ENCODE measurements at regions not wholly inside any gene's neighbourhood (a gene's known extent, or its start where the extent isn't known, plus 50 kb on each side); places are given as distances from the start of the nearest gene placed in this dataset.
"Not testable (repeated sequence)": the region's sequence is repeated elsewhere in the genome, so short reads cannot be mapped to it uniquely, and the experiment has no call there.

GRCh38 chr12:76177821-76178220 lies 93.3 kb upstream of the NAP1L1 start:
- no peak for DNase-seq (ENCODE audit: low spot score)

DNA sequence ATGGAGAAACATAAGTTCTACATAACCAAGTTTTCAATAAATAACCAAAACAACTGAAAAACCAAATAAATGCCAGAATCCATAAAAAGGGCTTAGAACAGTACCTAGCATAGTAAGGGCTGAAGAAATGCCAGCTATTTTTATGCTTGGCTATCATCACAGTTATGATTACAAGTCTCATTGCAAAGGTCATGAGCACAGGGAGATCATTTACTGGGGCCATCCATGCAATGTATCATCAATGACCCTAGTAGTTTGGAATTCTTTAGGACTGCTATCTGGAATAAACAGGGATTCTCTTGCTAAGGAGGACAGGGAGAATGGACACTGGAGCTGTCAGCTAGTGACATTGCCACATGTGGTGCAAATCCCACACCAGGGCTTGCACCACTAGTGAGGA lies 92.5 kb upstream of the NAP1L1 start:
- DNase-seq (ENCODE audit: low spot score): peak; percentile 23

DNA sequence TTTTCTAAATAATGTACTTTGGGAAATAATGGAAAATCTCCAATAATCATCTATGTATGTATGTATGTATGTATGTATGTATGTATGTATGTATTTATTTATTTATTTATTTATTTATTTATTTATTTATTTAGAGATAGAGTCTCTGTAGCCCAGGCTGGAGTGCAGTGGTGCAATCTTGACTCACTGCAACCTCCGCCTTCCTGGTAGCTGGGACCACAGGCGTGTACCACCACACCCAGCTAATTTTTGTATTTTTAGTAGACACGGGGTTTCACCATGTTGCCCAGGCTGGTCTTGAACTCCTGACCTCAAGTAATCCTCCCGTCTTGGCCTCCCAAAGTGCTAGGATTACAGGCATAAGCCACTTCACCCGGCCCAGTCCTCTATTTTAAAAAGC lies 91.5 kb upstream of the NAP1L1 start:
- DNase-seq (ENCODE audit: low spot score): not testable (repeated sequence)

GRCh38 chr12:76173756-76174155 lies 89.3 kb upstream of the NAP1L1 start:
- no peak for DNase-seq (ENCODE audit: low spot score)

GRCh38 chr12:76158518-76159321 lies 74.2 kb upstream of the NAP1L1 start:
- DNase-seq (ENCODE audit: low spot score): peak; percentile 77

DNA sequence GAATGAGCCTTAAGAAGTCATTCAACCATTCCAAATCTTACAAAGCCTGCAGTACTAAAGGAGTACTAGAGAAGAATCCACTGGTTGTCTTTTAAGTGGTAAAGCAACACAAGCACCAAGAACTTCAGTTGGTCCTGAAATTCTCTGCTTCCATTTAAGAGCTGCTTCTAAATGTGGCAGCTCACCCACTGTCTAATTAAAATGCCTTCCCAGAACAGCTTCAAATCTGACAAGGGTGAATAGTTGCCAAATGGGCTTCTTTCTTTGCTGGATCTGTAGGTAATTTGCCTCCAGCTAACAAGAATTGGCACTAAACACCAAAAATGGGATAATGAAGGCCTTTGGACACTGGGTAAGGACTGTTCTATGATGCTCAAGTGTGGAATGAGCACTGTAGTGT lies 72.2 kb upstream of the NAP1L1 start:
- DNase-seq (ENCODE audit: low spot score): no peak

GRCh38 chr12:76156314-76156713 lies 71.8 kb upstream of the NAP1L1 start:
- DNase-seq (ENCODE audit: low spot score): no peak

- DNase-seq (ENCODE audit: low spot score): no peak
Observed at GRCh38 chr12:76155157-76155670, 70.7 kb upstream of the NAP1L1 start.

GRCh38 chr12:76153616-76154015 lies 69.1 kb upstream of the NAP1L1 start:
- DNase-seq (ENCODE audit: low spot score): no peak

- no peak for DNase-seq (ENCODE audit: low spot score)
Observed at GRCh38 chr12:76152181-76152807, 67.8 kb upstream of the NAP1L1 start.

- DNase-seq (ENCODE audit: low spot score): no peak
Observed at GRCh38 chr12:76144245-76144549, 59.7 kb upstream of the NAP1L1 start.

DNA sequence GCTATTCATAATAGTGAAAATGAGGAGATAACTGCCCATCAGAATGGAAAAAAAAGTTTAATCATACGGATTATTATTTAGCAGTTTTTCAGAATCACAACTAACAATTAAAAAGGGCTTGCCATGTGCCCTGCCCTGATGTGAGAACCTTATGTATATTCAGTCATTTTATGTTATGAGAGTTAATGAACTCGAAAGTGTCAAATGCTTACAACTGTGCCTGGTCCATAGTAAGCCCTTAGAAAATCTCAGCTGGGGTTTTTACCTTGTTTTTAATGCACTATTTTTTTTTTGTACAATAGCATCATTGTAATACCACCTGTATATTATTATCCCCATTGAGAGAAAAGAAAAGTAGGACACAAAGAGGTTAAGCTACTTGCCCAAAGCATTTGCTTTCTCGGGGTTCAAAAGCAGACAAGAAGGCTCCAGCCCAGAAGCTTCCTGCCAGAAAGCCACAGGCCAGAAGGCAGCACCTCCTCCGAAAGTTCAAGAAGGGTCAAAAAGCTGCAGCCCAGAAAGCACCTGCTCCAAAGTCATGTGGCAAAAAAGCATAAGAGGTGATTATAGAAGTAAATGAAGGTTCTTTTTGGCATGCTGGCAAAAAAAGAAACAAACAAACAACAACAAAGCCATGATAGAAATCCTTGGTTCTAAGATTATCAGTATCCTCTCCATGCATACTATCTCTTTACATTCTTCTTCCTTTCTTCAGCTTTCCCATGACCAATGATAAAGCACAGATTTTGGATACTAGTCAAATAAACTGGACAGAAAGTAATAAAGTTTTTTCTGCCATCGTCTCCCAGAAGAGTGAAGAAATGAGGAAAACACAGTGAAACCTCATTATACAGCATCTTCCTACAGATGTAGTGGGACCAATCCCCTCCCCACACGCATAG lies 59.1 kb upstream of the NAP1L1 start:
- DNase-seq (ENCODE audit: low spot score): no peak

DNA sequence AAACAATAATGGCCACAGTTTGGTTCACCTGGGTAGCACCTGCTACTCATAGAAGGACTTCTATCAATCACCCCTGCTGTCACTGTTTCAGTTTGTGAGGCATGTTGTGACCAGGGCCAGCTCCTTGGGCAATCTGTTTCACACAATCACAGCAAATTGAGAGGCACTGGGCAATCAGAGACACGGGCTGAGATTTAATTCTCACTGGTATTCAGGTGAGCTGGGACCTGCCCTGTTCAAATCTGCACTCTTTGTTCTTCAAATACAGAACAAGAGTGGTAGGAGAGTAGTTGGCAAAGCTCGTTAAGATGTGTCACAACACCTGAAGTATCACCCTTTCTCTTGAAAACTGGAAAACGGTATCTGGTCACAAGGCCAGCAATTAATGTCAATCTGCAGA lies 57.8 kb upstream of the NAP1L1 start:
- no peak for DNase-seq (ENCODE audit: low spot score)

DNA sequence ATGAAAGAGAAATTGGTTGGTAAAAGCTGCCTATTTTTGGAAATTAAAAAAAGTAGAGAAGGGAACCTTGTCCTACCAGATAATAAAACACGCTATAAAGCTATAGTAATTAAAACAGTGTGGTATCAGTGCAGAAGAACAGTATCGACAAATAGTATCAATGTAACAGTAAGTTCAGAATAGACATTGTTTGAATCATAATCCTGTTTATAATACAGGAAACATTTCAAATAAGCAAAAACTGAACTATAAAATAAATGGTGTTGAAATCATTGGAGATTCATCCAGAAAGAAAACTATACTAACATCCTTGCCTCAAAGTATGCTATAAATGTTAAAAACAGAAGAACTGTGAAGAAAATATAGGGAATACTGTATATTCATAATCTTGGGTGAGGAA lies 54.2 kb upstream of the NAP1L1 start:
- no peak for DNase-seq (ENCODE audit: low spot score)

GRCh38 chr12:76137606-76138005 lies 53.1 kb upstream of the NAP1L1 start:
- DNase-seq (ENCODE audit: low spot score): peak; percentile 11

DNA sequence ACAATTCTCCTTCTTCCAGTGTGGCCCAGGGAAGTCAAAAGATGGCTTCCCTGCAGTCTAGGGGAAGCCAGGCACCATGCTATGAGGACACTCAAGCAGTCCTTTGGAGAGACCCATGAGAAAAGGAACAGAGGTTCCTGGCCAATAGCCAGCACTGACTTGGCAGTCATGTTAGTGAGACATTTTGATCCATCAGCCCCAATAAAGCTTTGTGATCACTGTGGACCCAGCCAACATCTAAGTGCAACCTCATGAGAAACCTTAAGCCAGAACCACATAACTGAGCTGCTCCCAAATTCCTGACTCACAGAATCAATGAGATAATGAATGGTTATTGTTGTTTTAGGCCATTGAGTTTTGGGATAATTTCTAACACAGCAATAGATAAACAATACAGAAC lies 51.0 kb upstream of the NAP1L1 start:
- DNase-seq (ENCODE audit: low spot score): no peak

All from hepatic stellate cell (primary cell).